D721Med (cell line): ENCODE measurements at regions not wholly inside any gene's neighbourhood (a gene's known extent, or its start where the extent isn't known, plus 50 kb on each side); places are given as distances from the start of the nearest gene placed in this dataset.

Source experiments
- DNase-seq: peaks from one replicate; pipeline ENCODE4 v3.0.0; 2011; ENCODE audit warnings: low spot score; ENCODE audit not compliant: insufficient read length
- FAIRE-seq: peaks from 2 replicates; lab custom pipeline; 2011; peaks lifted over from hg19 to GRCh38; lab: Jason Lieb, UNC
- TF ChIP-seq, protein P1 (sequence below): IDR thresholded peaks from 2 replicates; pipeline ENCODE4 v1.5.1; 2012; ENCODE audit warnings: mild to moderate bottlenecking, control low read depth; ENCODE audit not compliant: insufficient read depth; ENCODE audit errors: missing control alignments

DNA sequence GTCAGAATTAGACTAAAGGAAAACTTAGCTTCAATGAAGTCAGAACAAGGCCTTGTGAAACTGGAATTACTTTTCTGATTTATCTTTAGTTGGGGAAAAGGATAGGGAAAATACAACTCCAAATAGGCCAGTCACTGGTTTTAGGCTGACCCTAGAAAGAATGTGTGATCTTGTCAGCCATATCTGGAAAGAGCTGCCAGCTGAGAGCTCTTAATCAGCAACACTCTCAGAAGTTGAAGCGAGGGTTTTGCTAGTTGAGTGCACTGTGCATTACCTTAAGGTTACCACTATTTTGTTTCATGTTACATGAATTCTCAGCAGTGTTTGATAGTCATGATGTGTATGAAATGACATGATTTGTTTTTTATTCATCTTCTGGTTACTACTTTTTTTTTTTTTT is 905.3 kb upstream of the ALCAM start:
- TF ChIP-seq, protein P1, sequence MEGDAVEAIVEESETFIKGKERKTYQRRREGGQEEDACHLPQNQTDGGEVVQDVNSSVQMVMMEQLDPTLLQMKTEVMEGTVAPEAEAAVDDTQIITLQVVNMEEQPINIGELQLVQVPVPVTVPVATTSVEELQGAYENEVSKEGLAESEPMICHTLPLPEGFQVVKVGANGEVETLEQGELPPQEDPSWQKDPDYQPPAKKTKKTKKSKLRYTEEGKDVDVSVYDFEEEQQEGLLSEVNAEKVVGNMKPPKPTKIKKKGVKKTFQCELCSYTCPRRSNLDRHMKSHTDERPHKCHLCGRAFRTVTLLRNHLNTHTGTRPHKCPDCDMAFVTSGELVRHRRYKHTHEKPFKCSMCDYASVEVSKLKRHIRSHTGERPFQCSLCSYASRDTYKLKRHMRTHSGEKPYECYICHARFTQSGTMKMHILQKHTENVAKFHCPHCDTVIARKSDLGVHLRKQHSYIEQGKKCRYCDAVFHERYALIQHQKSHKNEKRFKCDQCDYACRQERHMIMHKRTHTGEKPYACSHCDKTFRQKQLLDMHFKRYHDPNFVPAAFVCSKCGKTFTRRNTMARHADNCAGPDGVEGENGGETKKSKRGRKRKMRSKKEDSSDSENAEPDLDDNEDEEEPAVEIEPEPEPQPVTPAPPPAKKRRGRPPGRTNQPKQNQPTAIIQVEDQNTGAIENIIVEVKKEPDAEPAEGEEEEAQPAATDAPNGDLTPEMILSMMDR = no peak
- FAIRE-seq (no peak), DNase-seq (no peak)

DNA sequence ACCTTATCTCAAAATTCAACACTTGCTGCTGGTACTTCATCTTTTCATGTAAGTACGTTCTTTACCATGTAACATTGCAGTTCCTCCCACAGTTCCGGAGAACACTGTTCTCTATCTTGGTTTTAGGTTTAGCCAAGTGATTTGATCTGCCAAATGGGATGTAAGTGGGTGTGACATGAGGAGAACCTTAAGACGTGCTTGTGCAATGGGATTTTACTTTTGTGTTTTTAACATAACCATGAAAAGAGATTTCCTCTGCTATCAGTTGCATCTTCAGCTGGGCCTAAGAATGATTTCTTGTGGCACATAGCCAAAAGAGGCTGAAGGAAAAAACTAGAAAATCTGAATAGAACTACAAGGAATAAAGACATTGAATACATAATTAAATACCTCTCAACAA is 894.5 kb upstream of the ALCAM start:
- FAIRE-seq = no peak
- TF ChIP-seq, protein P1 = no peak

DNA sequence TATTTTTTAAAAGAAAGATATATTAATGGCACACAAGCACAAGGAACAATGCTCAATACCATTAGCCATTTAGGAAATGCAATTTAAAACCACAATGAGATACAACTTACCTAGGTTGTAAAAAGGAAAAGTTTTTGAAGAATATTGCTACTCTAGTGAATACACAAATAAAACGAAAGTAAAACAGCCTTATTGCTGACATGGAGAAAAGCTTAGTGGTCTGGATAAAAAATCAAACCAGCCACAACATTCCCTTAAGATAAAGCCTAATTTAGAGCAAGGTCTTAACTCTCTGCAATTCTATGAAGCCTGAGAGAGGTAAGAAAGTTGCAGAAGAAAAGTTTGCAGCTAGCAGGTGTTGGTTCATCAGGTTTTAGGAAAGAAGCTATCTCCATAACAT is 892.7 kb upstream of the ALCAM start:
- TF ChIP-seq, protein P1 = no peak
- DNase-seq (no peak), FAIRE-seq (no peak)

More for the DNA sequence above, 894.5 kb upstream of the ALCAM start:
- no peak for DNase-seq

DNA sequence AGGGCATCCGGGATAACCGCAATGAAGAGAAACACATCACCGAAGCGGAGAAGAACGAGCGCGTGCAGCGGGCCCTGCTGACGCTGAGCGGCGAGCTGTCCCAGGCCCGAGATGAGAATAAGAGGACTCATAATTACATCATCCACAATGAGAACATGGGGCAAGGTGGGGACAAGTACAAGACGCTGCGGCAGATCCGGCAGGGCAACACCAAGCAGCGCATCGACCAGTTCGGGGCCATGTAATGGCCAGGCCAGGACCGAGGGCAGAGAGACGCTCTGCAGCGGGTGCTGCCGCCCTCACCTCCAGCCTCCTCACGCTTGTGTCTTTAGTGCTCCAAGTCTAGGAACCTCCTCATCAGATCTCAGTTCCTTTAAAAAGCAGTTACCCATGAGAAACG is 863.7 kb upstream of the ALCAM start:
- FAIRE-seq = no peak
- DNase-seq = no peak

DNA sequence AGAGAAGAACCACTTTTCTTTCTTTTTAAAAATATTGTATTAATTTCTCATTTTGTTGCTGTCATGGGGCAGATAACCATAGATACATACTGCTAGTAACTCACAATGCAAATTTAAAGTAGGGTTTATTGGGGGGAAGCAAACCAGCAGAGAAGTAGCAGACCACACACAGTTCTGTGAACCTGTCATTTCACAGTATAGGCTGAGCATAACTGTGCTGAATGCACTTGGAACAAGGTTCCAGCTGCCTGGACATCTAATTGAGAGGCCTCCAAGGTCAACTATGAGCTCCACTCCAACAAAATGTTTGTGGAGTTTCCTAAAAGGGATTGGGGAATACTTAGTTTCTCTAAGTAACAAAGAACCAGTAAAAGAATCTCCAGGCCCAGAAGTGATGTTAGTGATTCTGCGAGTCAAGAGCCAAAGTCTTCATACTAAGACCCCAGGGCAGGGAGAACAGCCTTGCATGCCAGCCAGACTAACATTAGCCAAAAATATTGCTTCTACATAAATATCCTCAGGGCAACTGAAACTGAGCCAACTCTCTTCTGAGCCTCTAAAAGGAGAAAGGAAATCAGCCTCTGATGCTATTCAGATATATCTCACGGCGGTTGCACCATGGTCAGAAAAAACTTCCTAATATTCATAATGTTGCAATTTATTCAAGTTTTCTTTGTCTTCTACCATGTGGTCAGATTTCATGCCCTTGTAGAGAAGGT is 856.4 kb upstream of the ALCAM start:
- no peak for FAIRE-seq
- no peak for DNase-seq
- TF ChIP-seq, protein P1 = no peak

More for the DNA sequence above, 863.7 kb upstream of the ALCAM start:
- TF ChIP-seq, protein P1 = no peak

DNA sequence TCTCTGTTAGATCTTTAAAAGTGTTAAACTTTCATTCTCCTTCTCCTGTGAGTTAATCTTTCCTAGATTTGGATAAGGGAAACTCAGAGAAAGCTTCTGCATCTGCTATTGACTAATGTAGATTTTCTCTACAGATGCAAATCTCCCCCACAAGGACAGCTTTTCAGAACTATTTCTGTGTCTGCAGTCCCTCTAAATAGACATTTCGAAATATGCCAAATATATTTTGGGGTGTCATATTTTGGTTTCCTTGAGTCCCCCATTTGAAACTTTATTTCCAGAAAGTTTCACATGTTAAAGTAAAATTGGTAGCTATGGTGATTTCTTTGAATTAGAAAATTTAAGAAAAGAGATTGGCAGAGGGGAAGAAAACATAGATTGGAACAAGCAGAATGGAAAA is 852.3 kb upstream of the ALCAM start:
- TF ChIP-seq, protein P1 = no peak
- FAIRE-seq = no peak
- no peak for DNase-seq

DNA sequence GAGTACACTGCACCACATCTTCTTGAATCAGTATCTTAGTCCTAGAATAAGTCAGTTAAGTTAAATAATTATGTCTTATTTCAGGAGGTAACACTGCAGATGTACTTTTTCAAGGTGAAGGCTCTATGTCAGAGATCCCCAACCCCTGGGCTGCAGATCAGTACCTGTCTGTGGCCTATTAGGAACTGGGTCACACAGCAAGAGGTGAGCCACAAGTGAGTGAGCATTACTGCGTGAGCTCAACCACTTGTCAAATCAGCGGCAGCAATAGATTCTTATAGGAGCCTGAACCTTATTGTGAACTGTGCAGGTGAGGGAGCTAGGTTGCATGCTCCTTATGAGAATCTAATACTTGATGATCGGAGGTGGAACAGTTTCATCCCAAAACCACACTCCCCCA is 851.9 kb upstream of the ALCAM start:
- DNase-seq (no peak), FAIRE-seq (no peak)
- TF ChIP-seq, protein P1 = no peak
